ENCODE measurements at regions not wholly inside any gene's neighbourhood (a gene's known extent, or its start where the extent isn't known, plus 50 kb on each side); places are given as distances from the start of the nearest gene placed in this dataset.
A peak's percentile ranks its signal among the peaks of the same experiment; 100 is the strongest.

- H3K27ac ChIP-seq (ENCODE audit: low read depth, low read length): peak overlapping the region; percentile 56
- H3K79me2 ChIP-seq (ENCODE audit: insufficient read depth, low read length): no peaks in the 10 kb centered on the region
- H3K4me2 ChIP-seq (ENCODE audit: low read length): peak overlapping the region; percentile 80
- H4K20me1 ChIP-seq (ENCODE audit: insufficient read depth, low read length): no peaks in the 10 kb centered on the region
- peaks cover 44% of the 10 kb centered on the region for H3K4me1 ChIP-seq (ENCODE audit: insufficient read depth, low read length)
- Mint-ChIP-seq H3K27ac (ENCODE audit: unreplicated experiment) (no peak overlapping the region), H3K9me3 (ENCODE audit: unreplicated experiment) (no peaks in the 10 kb centered on the region), H3K4me3 (ENCODE audit: unreplicated experiment) (no peak overlapping the region), H3K27me3 (ENCODE audit: low read depth, unreplicated experiment) (no peaks in the 10 kb centered on the region), H3K4me1 (ENCODE audit: low read depth, unreplicated experiment) (peaks cover 47% of the 10 kb centered on the region), H3K36me3 (ENCODE audit: low read depth, unreplicated experiment) (no peaks in the 10 kb centered on the region)
- peak overlapping the region; percentile 63 for H3K9ac ChIP-seq (ENCODE audit: low read length)
- no peaks in the 10 kb centered on the region for H3K27me3 ChIP-seq (ENCODE audit: insufficient read depth, low read length)
- FAIRE-seq (no peak), DNase-seq (ENCODE audit: low read depth) (no peak)
- H3K36me3 ChIP-seq (ENCODE audit: insufficient read depth, low read length): no peaks in the 10 kb centered on the region
- no peaks in the 10 kb centered on the region for H3K9me3 ChIP-seq (ENCODE audit: insufficient read depth, low read depth, low read length)
- TF ChIP-seq EZH2 (IDR thresholded peaks at IDR 0.05; ENCODE audit: insufficient read depth, low read length) (no peak), CTCF (IDR thresholded peaks at IDR 0.05; ENCODE audit: insufficient read depth, low read depth, low read length) (no peak)
- peak overlapping the region; percentile 44 for H2AFZ ChIP-seq (ENCODE audit: low read depth, low read length)
- H3K4me3 ChIP-seq (ENCODE audit: insufficient read depth, low read depth, low read length): no peak overlapping the region
Observed at GRCh38 chr6:22149096-22149495, 147.7 kb downstream of the PRL start.

- H3K9me3 ChIP-seq (ENCODE audit: insufficient read depth, low read depth, low read length): no peaks in the 10 kb centered on the region
- Mint-ChIP-seq H3K36me3 (ENCODE audit: low read depth, unreplicated experiment) (no peaks in the 10 kb centered on the region), H3K4me3 (ENCODE audit: unreplicated experiment) (peak overlapping the region; percentile 34), H3K4me1 (ENCODE audit: low read depth, unreplicated experiment) (peaks cover 47% of the 10 kb centered on the region), H3K27me3 (ENCODE audit: low read depth, unreplicated experiment) (no peaks in the 10 kb centered on the region), H3K27ac (ENCODE audit: unreplicated experiment) (peak overlapping the region; percentile 51), H3K9me3 (ENCODE audit: unreplicated experiment) (no peaks in the 10 kb centered on the region)
- H3K79me2 ChIP-seq (ENCODE audit: insufficient read depth, low read length): no peaks in the 10 kb centered on the region
- no peak for TF ChIP-seq CTCF (IDR thresholded peaks at IDR 0.05; ENCODE audit: insufficient read depth, low read depth, low read length)
- no peak for TF ChIP-seq EZH2 (IDR thresholded peaks at IDR 0.05; ENCODE audit: insufficient read depth, low read length)
- no peaks in the 10 kb centered on the region for H3K36me3 ChIP-seq (ENCODE audit: insufficient read depth, low read length)
- H3K4me2 ChIP-seq (ENCODE audit: low read length): peak overlapping the region; percentile 11
- H2AFZ ChIP-seq (ENCODE audit: low read depth, low read length): no peak overlapping the region
- H4K20me1 ChIP-seq (ENCODE audit: insufficient read depth, low read length): no peaks in the 10 kb centered on the region
- H3K9ac ChIP-seq (ENCODE audit: low read length): no peak overlapping the region
- H3K4me3 ChIP-seq (ENCODE audit: insufficient read depth, low read depth, low read length): no peak overlapping the region
- peaks cover 44% of the 10 kb centered on the region for H3K4me1 ChIP-seq (ENCODE audit: insufficient read depth, low read length)
- H3K27ac ChIP-seq (ENCODE audit: low read depth, low read length): no peak overlapping the region
- no peaks in the 10 kb centered on the region for H3K27me3 ChIP-seq (ENCODE audit: insufficient read depth, low read length)
- DNase-seq (ENCODE audit: low read depth) (peak; percentile 56), FAIRE-seq (no peak)
Observed at GRCh38 chr6:22149501-22150367, 147.1 kb downstream of the PRL start.
